Non-pigmented ciliary epithelial cell (primary cell): ENCODE measurements at regions not wholly inside any gene's neighbourhood (a gene's known extent, or its start where the extent isn't known, plus 50 kb on each side); places are given as distances from the start of the nearest gene placed in this dataset.
"Not testable (repeated sequence)": the region's sequence is repeated elsewhere in the genome, so short reads cannot be mapped to it uniquely, and the experiment has no call there.

ENCODE experiments used
- DNase-seq: peaks from one replicate; pipeline ENCODE4 v3.0.0-alpha.2; 2010; ENCODE audit warnings: low read depth

GRCh38 chr5:79924936-79925893 is 65.8 kb downstream of the MTX3 start:
- no peak for DNase-seq

GRCh38 chr5:79923431-79923830 is 67.6 kb downstream of the MTX3 start:
- DNase-seq = no peak

GRCh38 chr5:79922626-79923025 is 68.4 kb downstream of the MTX3 start:
- no peak for DNase-seq

GRCh38 chr5:79907452-79907851 is 83.6 kb downstream of the MTX3 start:
- DNase-seq = not testable (repeated sequence)

GRCh38 chr5:79902571-79902970 is 88.5 kb downstream of the MTX3 start:
- DNase-seq = not testable (repeated sequence)

- no peak for DNase-seq
Measured at GRCh38 chr5:79901631-79902030, 89.4 kb downstream of the MTX3 start.

GRCh38 chr5:79898611-79899010 is 92.5 kb downstream of the MTX3 start:
- DNase-seq = no peak

- no peak for DNase-seq
Measured at GRCh38 chr5:79893976-79894375, 97.1 kb downstream of the MTX3 start.

GRCh38 chr5:79893485-79893884 is 97.6 kb downstream of the MTX3 start:
- DNase-seq = no peak

- no peak for DNase-seq
Measured at GRCh38 chr5:79890930-79891249, 100.2 kb downstream of the MTX3 start.

GRCh38 chr5:79890119-79890929 is 100.7 kb downstream of the MTX3 start:
- no peak for DNase-seq

GRCh38 chr5:79888643-79889042 is 102.4 kb downstream of the MTX3 start:
- DNase-seq = no peak

- DNase-seq = no peak
Measured at GRCh38 chr5:79886925-79887655, 104.0 kb downstream of the MTX3 start.

- DNase-seq = no peak
Measured at GRCh38 chr5:79886456-79886855, 104.6 kb downstream of the MTX3 start.

- DNase-seq = not testable (repeated sequence)
Measured at GRCh38 chr5:79879880-79880279, 111.2 kb downstream of the MTX3 start.

GRCh38 chr5:79878721-79879336 is 112.2 kb downstream of the MTX3 start:
- DNase-seq = no peak

GRCh38 chr5:79878136-79878679 is 112.9 kb downstream of the MTX3 start:
- no peak for DNase-seq

GRCh38 chr5:79876456-79876855 is 114.6 kb downstream of the MTX3 start:
- DNase-seq = no peak

- DNase-seq = no peak
Measured at GRCh38 chr5:79875230-79875629, 115.8 kb downstream of the MTX3 start.

- no peak for DNase-seq
Measured at GRCh38 chr5:79873187-79873586, 117.9 kb downstream of the MTX3 start.

- DNase-seq = no peak
Measured at GRCh38 chr5:79872291-79872690, 118.8 kb downstream of the MTX3 start.
